ENCODE measurements at regions not wholly inside any gene's neighbourhood (a gene's known extent, or its start where the extent isn't known, plus 50 kb on each side); places are given as distances from the start of the nearest gene placed in this dataset.

DNA sequence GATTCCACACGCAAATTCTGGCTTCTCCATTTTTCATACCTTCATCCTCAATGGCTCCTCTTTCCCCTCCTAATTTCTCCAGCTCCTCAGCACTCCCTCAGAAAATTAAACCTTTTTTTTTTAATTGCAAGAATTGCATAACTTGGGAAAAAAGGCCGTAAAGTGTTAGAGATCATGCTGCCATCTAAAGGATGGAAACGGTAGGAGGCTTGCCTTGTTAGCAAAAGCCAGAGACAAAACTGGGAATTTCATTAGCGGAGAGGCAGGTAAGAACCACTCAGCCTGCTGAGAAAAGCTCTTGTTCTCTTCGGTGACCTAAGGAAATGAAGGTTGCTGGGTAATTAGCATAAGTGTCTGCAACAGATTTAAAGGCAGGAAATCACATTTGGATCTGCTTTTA lies 204.3 kb downstream of the AEBP2 start:
- Histone ChIP-seq H3K4me3 (ENCODE audit: low read length in 3 of 3) (no peak overlapping the region), H3K27me3 (ENCODE audit: control insufficient read depth in 3 of 3, insufficient read depth in 3 of 3, low read length in 3 of 3) (no peaks in the 10 kb centered on the region), H3K27ac (ENCODE audit: low read depth, low read length) (no peak overlapping the region), H3K9ac (ENCODE audit: low read depth in 1 of 3, low read length in 3 of 3) (no peak overlapping the region), H3K9me3 (ENCODE audit: control insufficient read depth in 3 of 3, low read length in 3 of 3) (no peaks in the 10 kb centered on the region), H3K36me3 (ENCODE audit: control insufficient read depth in 3 of 3, insufficient read depth in 3 of 3, low read length in 3 of 3) (no peaks in the 10 kb centered on the region), H3K4me1 (ENCODE audit: control insufficient read depth in 3 of 3, insufficient read depth in 3 of 3, low read length in 3 of 3) (peaks cover 0 to 9% (median 2%) of the 10 kb centered on the region in 3 donors)

DNA sequence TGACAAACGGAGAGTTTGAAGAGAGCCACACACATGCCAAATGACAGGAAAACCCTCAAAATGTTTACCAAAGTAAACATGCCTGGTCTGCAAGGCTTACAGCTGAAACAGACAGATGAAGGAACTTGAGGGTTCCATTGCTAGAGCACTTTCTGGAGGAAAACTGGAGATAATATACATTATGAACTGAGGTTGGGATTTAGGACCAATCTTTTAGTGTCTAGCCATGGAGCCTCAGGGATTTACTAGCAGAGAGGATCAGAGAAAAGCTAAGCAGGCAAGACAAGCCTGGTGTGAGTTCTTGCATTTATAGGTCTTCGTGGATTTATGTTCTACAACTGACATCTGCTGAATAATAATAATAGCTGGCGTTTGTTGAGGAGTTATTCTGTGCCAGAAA lies 205.3 kb downstream of the AEBP2 start:
- no peaks in the 10 kb centered on the region for H3K36me3 ChIP-seq (ENCODE audit: control insufficient read depth in 3 of 3, insufficient read depth in 3 of 3, low read length in 3 of 3)
- peaks cover 0 to 9% (median 2%) of the 10 kb centered on the region in 3 donors for H3K4me1 ChIP-seq (ENCODE audit: control insufficient read depth in 3 of 3, insufficient read depth in 3 of 3, low read length in 3 of 3)
- no peaks in the 10 kb centered on the region for H3K27me3 ChIP-seq (ENCODE audit: control insufficient read depth in 3 of 3, insufficient read depth in 3 of 3, low read length in 3 of 3)
- H3K4me3 ChIP-seq (ENCODE audit: low read length in 3 of 3): no peak overlapping the region
- no peak overlapping the region for H3K9ac ChIP-seq (ENCODE audit: low read depth in 1 of 3, low read length in 3 of 3)
- no peak overlapping the region for H3K27ac ChIP-seq (ENCODE audit: low read depth, low read length)
- H3K9me3 ChIP-seq (ENCODE audit: control insufficient read depth in 3 of 3, low read length in 3 of 3): no peaks in the 10 kb centered on the region

DNA sequence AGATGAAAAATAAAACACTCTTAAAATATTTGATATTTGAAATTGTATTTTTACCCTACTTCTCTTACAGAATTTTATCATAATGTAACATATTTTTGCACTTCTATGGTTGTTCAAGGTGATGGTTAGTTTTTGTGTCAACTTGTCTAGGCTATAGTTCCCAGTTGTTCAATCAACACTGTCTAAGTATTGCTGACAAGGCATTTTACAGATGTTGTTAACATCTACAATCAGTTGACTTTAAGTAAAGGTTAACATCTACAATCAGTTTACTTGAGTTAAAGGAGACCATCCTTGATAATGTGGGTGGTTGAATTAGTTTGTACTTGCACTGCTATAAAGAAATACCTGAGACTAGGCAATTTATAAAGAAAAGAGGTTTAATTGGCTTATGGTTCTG lies 206.5 kb downstream of the AEBP2 start:
- no peaks in the 10 kb centered on the region for H3K9me3 ChIP-seq (ENCODE audit: control insufficient read depth in 3 of 3, low read length in 3 of 3)
- H3K4me1 ChIP-seq (ENCODE audit: control insufficient read depth in 3 of 3, insufficient read depth in 3 of 3, low read length in 3 of 3): peaks cover 0 to 8% (median 2%) of the 10 kb centered on the region in 3 donors
- no peak overlapping the region for H3K4me3 ChIP-seq (ENCODE audit: low read length in 3 of 3)
- no peaks in the 10 kb centered on the region for H3K27me3 ChIP-seq (ENCODE audit: control insufficient read depth in 3 of 3, insufficient read depth in 3 of 3, low read length in 3 of 3)
- no peaks in the 10 kb centered on the region for H3K36me3 ChIP-seq (ENCODE audit: control insufficient read depth in 3 of 3, insufficient read depth in 3 of 3, low read length in 3 of 3)
- no peak overlapping the region for H3K27ac ChIP-seq (ENCODE audit: low read depth, low read length)
- H3K9ac ChIP-seq (ENCODE audit: low read depth in 1 of 3, low read length in 3 of 3): no peak overlapping the region

DNA sequence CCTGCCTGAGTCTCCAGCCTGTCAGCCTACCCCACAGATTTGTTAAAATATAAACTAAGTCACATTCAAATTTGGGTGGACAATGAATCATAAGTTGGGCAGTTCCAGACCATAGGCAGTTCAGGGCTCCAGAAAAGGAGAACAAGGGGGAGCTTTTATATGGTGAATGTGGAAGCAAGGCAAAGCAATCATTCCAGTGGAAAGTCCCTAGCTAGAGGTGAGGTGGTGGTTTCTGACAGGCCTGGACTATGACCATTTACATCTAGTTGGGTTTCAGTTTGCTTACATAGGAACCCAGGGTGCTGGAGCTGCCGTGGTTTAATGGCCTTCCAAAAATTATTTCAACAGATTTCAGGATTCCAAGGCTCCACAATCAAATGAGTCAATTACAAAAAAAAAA lies 207.3 kb downstream of the AEBP2 start:
- Histone ChIP-seq H3K36me3 (ENCODE audit: control insufficient read depth in 3 of 3, insufficient read depth in 3 of 3, low read length in 3 of 3) (no peaks in the 10 kb centered on the region), H3K4me3 (ENCODE audit: low read length in 3 of 3) (no peak overlapping the region), H3K4me1 (ENCODE audit: control insufficient read depth in 3 of 3, insufficient read depth in 3 of 3, low read length in 3 of 3) (peaks cover 0 to under 1% (median under 1%) of the 10 kb centered on the region in 3 donors), H3K27ac (ENCODE audit: low read depth, low read length) (no peak overlapping the region), H3K9ac (ENCODE audit: low read depth in 1 of 3, low read length in 3 of 3) (no peak overlapping the region), H3K9me3 (ENCODE audit: control insufficient read depth in 3 of 3, low read length in 3 of 3) (no peaks in the 10 kb centered on the region), H3K27me3 (ENCODE audit: control insufficient read depth in 3 of 3, insufficient read depth in 3 of 3, low read length in 3 of 3) (no peaks in the 10 kb centered on the region)

DNA sequence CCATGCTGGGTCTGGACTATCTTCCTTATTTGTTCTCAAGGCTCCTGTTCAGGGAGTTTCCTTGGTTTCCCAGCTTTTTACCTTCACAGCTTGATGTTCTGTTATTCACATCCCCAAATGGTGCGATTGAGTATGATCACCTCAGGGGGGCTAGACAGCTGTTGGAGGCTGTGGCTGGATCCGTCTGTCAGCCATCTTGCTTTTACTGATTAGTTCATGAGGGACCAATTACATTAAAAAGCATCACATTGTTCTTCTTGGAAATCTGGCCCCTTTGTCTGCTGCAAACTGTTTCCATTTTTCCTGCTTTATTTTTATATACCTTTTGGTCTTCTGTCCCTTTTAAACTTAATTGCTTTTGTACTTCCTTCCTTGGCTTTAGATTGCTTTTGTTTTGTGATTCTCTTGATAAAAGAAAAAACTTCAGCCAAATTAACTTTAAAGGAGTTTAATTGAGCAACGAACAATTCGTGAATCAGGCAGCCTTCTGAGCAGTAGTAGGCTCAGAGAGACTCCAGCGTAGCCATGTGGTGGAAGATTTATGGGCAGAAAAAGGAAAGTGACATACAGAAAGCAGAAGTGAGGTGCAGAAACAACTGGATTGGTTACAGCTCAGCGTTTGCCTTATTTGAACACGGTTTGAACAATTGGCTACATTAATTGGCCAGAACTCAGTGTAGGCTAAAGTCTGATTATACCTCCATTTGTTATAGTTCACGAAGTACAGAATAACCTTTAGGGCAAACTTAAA lies 208.7 kb downstream of the AEBP2 start:
- H3K9me3 ChIP-seq (ENCODE audit: control insufficient read depth in 3 of 3, low read length in 3 of 3): no peaks in the 10 kb centered on the region
- no peaks in the 10 kb centered on the region for H3K36me3 ChIP-seq (ENCODE audit: control insufficient read depth in 3 of 3, insufficient read depth in 3 of 3, low read length in 3 of 3)
- H3K27me3 ChIP-seq (ENCODE audit: control insufficient read depth in 3 of 3, insufficient read depth in 3 of 3, low read length in 3 of 3): no peaks in the 10 kb centered on the region
- H3K9ac ChIP-seq (ENCODE audit: low read depth in 1 of 3, low read length in 3 of 3): no peak overlapping the region
- no peaks in the 10 kb centered on the region for H3K4me1 ChIP-seq (ENCODE audit: control insufficient read depth in 3 of 3, insufficient read depth in 3 of 3, low read length in 3 of 3)
- H3K27ac ChIP-seq (ENCODE audit: low read depth, low read length): no peak overlapping the region
- H3K4me3 ChIP-seq (ENCODE audit: low read length in 3 of 3): no peak overlapping the region

DNA sequence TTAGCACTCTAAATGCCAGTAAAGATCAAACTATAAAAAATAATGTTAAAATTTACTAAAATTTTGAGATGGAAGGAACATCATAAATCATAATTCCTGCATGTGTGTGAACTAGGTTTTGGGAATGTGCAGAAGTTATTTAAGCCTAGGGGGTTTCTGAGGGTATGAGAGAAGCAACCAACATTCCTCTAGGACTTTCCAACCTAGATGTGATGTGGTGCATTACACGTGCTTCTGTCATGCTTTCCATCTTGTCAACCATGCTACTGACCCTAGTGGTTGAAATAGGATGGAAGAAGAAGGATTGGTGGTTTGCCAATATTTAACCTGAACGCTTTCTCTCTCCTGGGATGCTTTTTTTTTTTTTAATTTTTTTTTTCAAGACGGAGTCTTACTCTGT lies 209.3 kb downstream of the AEBP2 start:
- no peak overlapping the region for H3K9ac ChIP-seq (ENCODE audit: low read depth in 1 of 3, low read length in 3 of 3)
- no peak overlapping the region for H3K27ac ChIP-seq (ENCODE audit: low read depth, low read length)
- H3K9me3 ChIP-seq (ENCODE audit: control insufficient read depth in 3 of 3, low read length in 3 of 3): no peaks in the 10 kb centered on the region
- no peaks in the 10 kb centered on the region for H3K4me1 ChIP-seq (ENCODE audit: control insufficient read depth in 3 of 3, insufficient read depth in 3 of 3, low read length in 3 of 3)
- no peaks in the 10 kb centered on the region for H3K27me3 ChIP-seq (ENCODE audit: control insufficient read depth in 3 of 3, insufficient read depth in 3 of 3, low read length in 3 of 3)
- no peak overlapping the region for H3K4me3 ChIP-seq (ENCODE audit: low read length in 3 of 3)
- H3K36me3 ChIP-seq (ENCODE audit: control insufficient read depth in 3 of 3, insufficient read depth in 3 of 3, low read length in 3 of 3): no peaks in the 10 kb centered on the region

DNA sequence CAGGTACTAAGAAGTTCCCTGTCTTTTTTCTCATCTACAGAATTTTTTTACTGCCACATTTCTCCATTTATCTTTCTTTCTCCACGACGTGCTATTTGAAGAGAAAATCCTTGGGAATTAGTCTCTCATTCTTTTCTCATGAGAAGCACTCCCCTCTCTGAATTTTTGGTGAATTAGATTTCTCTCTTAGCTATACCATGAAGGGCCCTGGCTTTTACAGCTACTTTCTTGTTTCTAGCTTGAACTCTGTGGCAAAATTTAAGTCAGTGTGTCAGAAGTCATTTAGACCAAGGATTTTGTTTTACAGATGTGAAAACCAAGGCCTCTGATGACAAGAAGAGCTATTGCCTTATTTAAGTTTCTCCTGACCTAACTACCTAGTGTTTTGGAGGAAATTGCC lies 213.1 kb downstream of the AEBP2 start:
- no peak overlapping the region for H3K27ac ChIP-seq (ENCODE audit: low read depth, low read length)

DNA sequence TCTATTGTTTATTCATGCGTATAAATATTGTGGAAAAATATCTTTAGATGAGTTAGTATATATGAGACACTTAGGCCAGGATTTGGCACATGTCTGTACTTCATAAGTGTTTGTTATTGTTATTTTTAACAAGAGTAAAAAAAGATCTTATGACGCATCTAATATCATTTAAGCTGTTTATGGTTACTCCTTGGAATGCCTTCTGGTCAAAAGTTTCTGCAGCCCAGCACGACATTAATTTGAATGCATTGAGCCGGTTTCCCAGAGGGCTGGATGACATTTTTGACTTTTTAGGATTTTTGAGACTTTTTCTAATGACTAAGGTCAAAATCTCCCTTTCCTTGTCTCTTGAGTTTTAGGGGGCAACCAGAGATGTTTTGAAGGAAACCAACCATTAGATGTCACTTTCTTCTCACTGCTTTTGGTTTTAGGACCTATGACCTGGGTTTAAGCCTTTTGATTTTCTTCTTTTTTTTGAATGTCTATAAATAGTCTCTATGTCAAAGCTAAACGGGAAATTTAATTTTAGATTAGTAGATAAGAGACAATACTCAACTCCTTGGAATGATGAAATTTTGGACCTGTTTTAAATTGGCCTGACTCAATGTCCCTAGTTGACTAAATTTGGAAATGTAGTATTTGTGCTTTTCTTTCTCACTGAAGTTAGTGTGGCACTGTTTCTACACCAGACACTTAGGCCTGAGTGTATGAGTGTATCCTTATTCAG lies 215.5 kb downstream of the AEBP2 start:
- Histone ChIP-seq H3K36me3 (ENCODE audit: control insufficient read depth in 3 of 3, insufficient read depth in 3 of 3, low read length in 3 of 3) (no peaks in the 10 kb centered on the region), H3K27ac (ENCODE audit: low read depth, low read length) (no peak overlapping the region)

More for the DNA sequence above, 213.1 kb downstream of the AEBP2 start:
- no peak overlapping the region for H3K9ac ChIP-seq (ENCODE audit: low read depth in 1 of 3, low read length in 3 of 3)
- no peak overlapping the region for H3K4me3 ChIP-seq (ENCODE audit: low read length in 3 of 3)
- no peaks in the 10 kb centered on the region for H3K27me3 ChIP-seq (ENCODE audit: control insufficient read depth in 3 of 3, insufficient read depth in 3 of 3, low read length in 3 of 3)
- no peaks in the 10 kb centered on the region for H3K9me3 ChIP-seq (ENCODE audit: control insufficient read depth in 3 of 3, low read length in 3 of 3)
- no peaks in the 10 kb centered on the region for H3K36me3 ChIP-seq (ENCODE audit: control insufficient read depth in 3 of 3, insufficient read depth in 3 of 3, low read length in 3 of 3)
- peaks cover 0 to 2% (median 0%) of the 10 kb centered on the region in 3 donors for H3K4me1 ChIP-seq (ENCODE audit: control insufficient read depth in 3 of 3, insufficient read depth in 3 of 3, low read length in 3 of 3)

DNA sequence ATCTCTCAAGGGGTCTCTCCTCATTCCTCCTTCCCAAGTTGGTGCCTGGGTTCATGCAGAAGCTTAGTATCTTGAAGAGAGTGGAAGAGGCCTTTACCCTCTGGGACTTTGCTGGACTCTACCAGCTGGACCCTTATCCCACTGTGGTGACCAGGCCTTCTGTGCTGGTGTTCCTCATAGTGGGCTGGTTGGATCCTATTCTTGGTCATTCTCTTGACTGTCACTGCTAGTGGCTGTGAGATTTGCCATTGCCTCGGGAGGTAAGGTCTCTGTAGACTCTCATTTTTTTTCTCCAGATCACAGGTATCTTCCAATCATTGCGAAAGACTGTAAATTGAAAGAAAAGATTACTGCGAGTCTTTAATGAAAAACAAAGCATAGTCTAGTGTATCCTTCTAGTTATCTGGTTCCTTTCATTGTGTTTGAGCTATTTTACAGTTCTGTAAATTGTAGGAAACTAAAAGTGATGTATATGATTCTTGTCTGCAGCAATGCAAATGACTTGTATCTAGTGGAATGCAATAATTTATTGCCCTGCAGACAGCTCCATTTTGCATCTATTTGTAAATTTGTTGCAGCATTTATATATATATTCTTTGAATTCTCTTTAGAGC lies 217.9 kb downstream of the AEBP2 start:
- no peak overlapping the region for H3K4me3 ChIP-seq (ENCODE audit: low read length in 3 of 3)
- H3K27ac ChIP-seq (ENCODE audit: low read depth, low read length): no peak overlapping the region
- H3K4me1 ChIP-seq (ENCODE audit: control insufficient read depth in 3 of 3, insufficient read depth in 3 of 3, low read length in 3 of 3): peaks cover 0 to 2% (median 0%) of the 10 kb centered on the region in 3 donors
- H3K27me3 ChIP-seq (ENCODE audit: control insufficient read depth in 3 of 3, insufficient read depth in 3 of 3, low read length in 3 of 3): no peaks in the 10 kb centered on the region
- H3K9me3 ChIP-seq (ENCODE audit: control insufficient read depth in 3 of 3, low read length in 3 of 3): no peaks in the 10 kb centered on the region
- H3K9ac ChIP-seq (ENCODE audit: low read depth in 1 of 3, low read length in 3 of 3): no peak overlapping the region
- H3K36me3 ChIP-seq (ENCODE audit: control insufficient read depth in 3 of 3, insufficient read depth in 3 of 3, low read length in 3 of 3): no peaks in the 10 kb centered on the region

More for the DNA sequence above, 215.5 kb downstream of the AEBP2 start:
- no peak overlapping the region for H3K4me3 ChIP-seq (ENCODE audit: low read length in 3 of 3)
- peaks cover 0 to 2% (median 0%) of the 10 kb centered on the region in 3 donors for H3K4me1 ChIP-seq (ENCODE audit: control insufficient read depth in 3 of 3, insufficient read depth in 3 of 3, low read length in 3 of 3)
- no peaks in the 10 kb centered on the region for H3K27me3 ChIP-seq (ENCODE audit: control insufficient read depth in 3 of 3, insufficient read depth in 3 of 3, low read length in 3 of 3)
- H3K9ac ChIP-seq (ENCODE audit: low read depth in 1 of 3, low read length in 3 of 3): no peak overlapping the region
- H3K9me3 ChIP-seq (ENCODE audit: control insufficient read depth in 3 of 3, low read length in 3 of 3): no peaks in the 10 kb centered on the region

DNA sequence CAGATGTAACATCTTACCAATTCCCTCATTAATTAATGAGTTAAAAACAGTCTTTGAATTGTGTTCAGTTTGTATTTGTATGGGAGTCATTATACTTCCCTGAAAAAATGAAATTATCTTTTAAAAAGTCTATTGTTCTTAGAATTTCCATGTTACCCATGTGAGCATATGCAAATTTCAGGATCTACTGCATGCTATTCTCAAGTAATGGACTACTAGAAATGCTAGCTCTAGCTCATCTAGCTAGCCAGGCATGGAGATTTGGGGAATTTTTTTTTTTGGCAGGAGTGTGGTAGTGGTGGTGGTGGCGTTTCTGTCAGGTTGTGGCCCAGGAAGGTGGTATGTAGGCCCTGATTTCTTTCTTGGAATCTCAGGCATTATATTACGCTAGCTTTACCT lies 218.4 kb downstream of the AEBP2 start:
- Histone ChIP-seq H3K4me3 (ENCODE audit: low read length in 3 of 3) (no peak overlapping the region), H3K27me3 (ENCODE audit: control insufficient read depth in 3 of 3, insufficient read depth in 3 of 3, low read length in 3 of 3) (no peaks in the 10 kb centered on the region), H3K9ac (ENCODE audit: low read depth in 1 of 3, low read length in 3 of 3) (no peak overlapping the region), H3K9me3 (ENCODE audit: control insufficient read depth in 3 of 3, low read length in 3 of 3) (no peaks in the 10 kb centered on the region), H3K27ac (ENCODE audit: low read depth, low read length) (no peak overlapping the region), H3K36me3 (ENCODE audit: control insufficient read depth in 3 of 3, insufficient read depth in 3 of 3, low read length in 3 of 3) (no peaks in the 10 kb centered on the region), H3K4me1 (ENCODE audit: control insufficient read depth in 3 of 3, insufficient read depth in 3 of 3, low read length in 3 of 3) (peaks cover 0 to 2% (median 0%) of the 10 kb centered on the region in 3 donors)

Measured in skeletal muscle tissue (tissue), 3 donors.